Astrocyte of the hippocampus (primary cell): ENCODE measurements at regions not wholly inside any gene's neighbourhood (a gene's known extent, or its start where the extent isn't known, plus 50 kb on each side); places are given as distances from the start of the nearest gene placed in this dataset.
"Not testable (repeated sequence)": the region's sequence is repeated elsewhere in the genome, so short reads cannot be mapped to it uniquely, and the experiment has no call there.

Experiments used
- DNase-seq: peaks from one replicate; pipeline ENCODE4 v3.0.0; 2011; ENCODE audit warnings: low read depth, low spot score

GRCh38 chr5:157952374-157952685 is 93.4 kb upstream of the CLINT1 start:
- DNase-seq = peak; percentile 62

GRCh38 chr5:157951673-157952373 is 92.9 kb upstream of the CLINT1 start:
- no peak for DNase-seq

- no peak for DNase-seq
Measured at GRCh38 chr5:157949520-157949919, 90.6 kb upstream of the CLINT1 start.

GRCh38 chr5:157948738-157949410 is 89.9 kb upstream of the CLINT1 start:
- peak; percentile 97 for DNase-seq

- DNase-seq = no peak
Measured at GRCh38 chr5:157947156-157947555, 88.2 kb upstream of the CLINT1 start.

GRCh38 chr5:157945822-157946221 is 86.9 kb upstream of the CLINT1 start:
- not testable (repeated sequence) for DNase-seq

- no peak for DNase-seq
Measured at GRCh38 chr5:157944938-157945337, 86.0 kb upstream of the CLINT1 start.

- no peak for DNase-seq
Measured at GRCh38 chr5:157944077-157944633, 85.2 kb upstream of the CLINT1 start.

GRCh38 chr5:157942595-157942994 is 83.7 kb upstream of the CLINT1 start:
- no peak for DNase-seq

GRCh38 chr5:157941616-157942015 is 82.7 kb upstream of the CLINT1 start:
- no peak for DNase-seq

GRCh38 chr5:157938101-157938500 is 79.2 kb upstream of the CLINT1 start:
- DNase-seq = not testable (repeated sequence)

GRCh38 chr5:157936776-157937501 is 78.0 kb upstream of the CLINT1 start:
- DNase-seq = not testable (repeated sequence)

GRCh38 chr5:157934600-157934999 is 75.7 kb upstream of the CLINT1 start:
- DNase-seq = no peak

- no peak for DNase-seq
Measured at GRCh38 chr5:157933005-157933404, 74.1 kb upstream of the CLINT1 start.

- no peak for DNase-seq
Measured at GRCh38 chr5:157930710-157931109, 71.8 kb upstream of the CLINT1 start.

- peak; percentile 31 for DNase-seq
Measured at GRCh38 chr5:157926977-157927376, 68.0 kb upstream of the CLINT1 start.

- DNase-seq = no peak
Measured at GRCh38 chr5:157925786-157926671, 67.1 kb upstream of the CLINT1 start.

GRCh38 chr5:157924931-157925729 is 66.2 kb upstream of the CLINT1 start:
- DNase-seq = no peak

- no peak for DNase-seq
Measured at GRCh38 chr5:157924490-157924889, 65.5 kb upstream of the CLINT1 start.

GRCh38 chr5:157923765-157924164 is 64.8 kb upstream of the CLINT1 start:
- DNase-seq = no peak

GRCh38 chr5:157922026-157922425 is 63.1 kb upstream of the CLINT1 start:
- DNase-seq = no peak
